OCI-LY1 (cell line): ENCODE measurements at regions not wholly inside any gene's neighbourhood (a gene's known extent, or its start where the extent isn't known, plus 50 kb on each side); places are given as distances from the start of the nearest gene placed in this dataset.

Experiments
- H2AFZ ChIP-seq: fragments of 200-600 bp; sonication (generic), shearing (Covaris generic); 2 replicates; pipeline ENCODE4 v1.6.0; 2014; ENCODE audit warnings: antibody characterized with exemption, mild to moderate bottlenecking, low read length
- H3F3A ChIP-seq: fragments of 200-600 bp; sonication (generic), shearing (Covaris generic); 2 replicates; pipeline ENCODE4 v1.6.0; 2014; ENCODE audit warnings: mild to moderate bottlenecking, antibody characterized with exemption, low read length, moderate library complexity; ENCODE audit not compliant: insufficient read depth
- H3K27ac ChIP-seq: fragments of 200-600 bp; sonication (generic); 2 replicates; pipeline ENCODE4 v1.5.1; 2014; ENCODE audit warnings: low read length, mixed run types, mild to moderate bottlenecking, low read depth; ENCODE audit not compliant: poor library complexity, severe bottlenecking
- H3K27me3 ChIP-seq: fragments of 200-600 bp; sonication (generic); 2 replicates; pipeline ENCODE4 v1.6.0; 2014; ENCODE audit warnings: antibody characterized with exemption, mild to moderate bottlenecking, low read length, moderate library complexity; ENCODE audit not compliant: insufficient read depth
- H3K36me3 ChIP-seq: fragments of 200-600 bp; sonication (generic); 2 replicates; pipeline ENCODE4 v1.6.1; 2014; ENCODE audit warnings: mild to moderate bottlenecking, antibody characterized with exemption, low read length, moderate library complexity, mixed read lengths; ENCODE audit not compliant: insufficient read depth
- H3K4me1 ChIP-seq: fragments of 200-600 bp; sonication (generic); 2 replicates; pipeline ENCODE4 v1.5.1; 2014; ENCODE audit warnings: mild to moderate bottlenecking, low read length, moderate library complexity; ENCODE audit not compliant: insufficient read depth, severe bottlenecking
- H3K4me2 ChIP-seq: fragments of 200-600 bp; sonication (generic), shearing (Covaris generic); 2 replicates; pipeline ENCODE4 v1.6.1; 2014; ENCODE audit warnings: low read length
- H3K4me3 ChIP-seq: fragments of 200-600 bp; sonication (generic); 2 replicates; pipeline ENCODE4 v1.5.1; 2014; ENCODE audit warnings: low read length, low read depth, mild to moderate bottlenecking, mixed read lengths; ENCODE audit not compliant: poor library complexity, severe bottlenecking
- H3K79me2 ChIP-seq: fragments of 200-600 bp; shearing (Covaris generic); 2 replicates; pipeline ENCODE4 v1.6.1; 2016; ENCODE audit warnings: mixed run types, low read length, mixed read lengths; ENCODE audit not compliant: insufficient read depth
- H3K9ac ChIP-seq: fragments of 200-600 bp; sonication (generic), shearing (Covaris generic); 2 replicates; pipeline ENCODE4 v1.6.1; 2014; ENCODE audit warnings: mild to moderate bottlenecking, low read length, mixed read lengths
- H3K9me2 ChIP-seq: fragments of 200-600 bp; sonication (generic), shearing (Covaris generic); 2 replicates; pipeline ENCODE4 v1.6.1; 2014; ENCODE audit warnings: low read depth, mild to moderate bottlenecking, low read length, mixed read lengths
- H3K9me3 ChIP-seq: fragments of 200-600 bp; shearing (Covaris generic); 2 replicates; pipeline ENCODE4 v1.6.1; 2014; ENCODE audit warnings: low read length, mixed read lengths
- H4K20me1 ChIP-seq: fragments of 200-600 bp; sonication (generic), shearing (Covaris generic); 2 replicates; pipeline ENCODE4 v1.6.0; 2016; ENCODE audit warnings: mild to moderate bottlenecking, low read length; ENCODE audit not compliant: insufficient read depth
- CTCF ChIP-seq: fragments of 200-600 bp; sonication (generic), shearing (Covaris generic); IDR thresholded peaks from 2 replicates; pipeline ENCODE4 v1.5.1; 2017; ENCODE audit warnings: mild to moderate bottlenecking, antibody characterized with exemption, low read length, moderate library complexity, mixed read lengths
- EZH2 ChIP-seq: fragments of 200-600 bp; sonication (generic), shearing (Covaris generic); IDR thresholded peaks from 2 replicates; pipeline ENCODE4 v1.8.0; 2017; ENCODE audit warnings: borderline replicate concordance, mixed run types, mild to moderate bottlenecking, antibody characterized with exemption, low read length, moderate library complexity, mixed read lengths

DNA sequence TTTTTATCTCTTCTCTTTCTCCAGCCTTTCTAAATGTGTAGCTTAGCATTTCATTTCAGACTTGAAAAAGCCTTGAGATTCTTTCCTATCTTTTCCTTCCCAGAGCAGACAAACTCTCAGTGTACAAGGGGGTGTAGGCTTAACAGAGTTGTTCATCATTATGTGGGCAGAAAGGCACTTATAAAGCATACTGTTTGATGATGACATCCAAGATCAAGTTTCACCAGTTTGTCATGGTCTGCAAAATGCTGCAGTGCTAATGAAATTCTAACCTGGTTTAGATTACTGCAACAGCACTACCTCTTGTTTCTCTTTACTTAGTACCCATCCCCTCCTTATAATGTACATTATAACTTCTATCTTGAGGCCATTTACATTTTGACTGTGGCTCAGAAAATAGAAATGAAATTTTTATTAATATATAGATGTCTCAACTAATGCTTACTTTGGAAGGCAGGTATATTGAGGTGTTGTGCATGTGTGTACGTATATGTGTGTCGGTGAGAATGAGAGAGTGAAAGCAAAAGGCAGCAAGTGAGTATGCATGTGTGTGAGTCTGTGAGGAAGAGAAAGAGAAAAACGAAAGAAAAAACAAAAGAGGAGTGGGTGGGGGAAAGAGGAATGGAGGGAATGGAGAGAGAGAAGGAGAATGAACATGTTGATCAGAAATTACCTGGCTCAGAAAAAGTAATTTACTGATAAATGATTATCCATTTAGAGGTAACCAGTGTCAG, 1043.6 kb downstream of the TUSC7 start:
- Histone ChIP-seq H2AFZ (no peak overlapping the region), H3K4me2 (no peak overlapping the region), H3K36me3 (no peaks in the 10 kb centered on the region), H3K27me3 (no peaks in the 10 kb centered on the region), H3K9me3 (no peaks in the 10 kb centered on the region), H3F3A (no peaks in the 10 kb centered on the region), H3K79me2 (no peaks in the 10 kb centered on the region), H3K9me2 (no peaks in the 10 kb centered on the region), H3K9ac (no peak overlapping the region), H3K4me3 (no peak overlapping the region), H4K20me1 (no peaks in the 10 kb centered on the region), H3K27ac (no peak overlapping the region), H3K4me1 (no peaks in the 10 kb centered on the region)
- TF ChIP-seq CTCF (no peak), EZH2 (no peak)

DNA sequence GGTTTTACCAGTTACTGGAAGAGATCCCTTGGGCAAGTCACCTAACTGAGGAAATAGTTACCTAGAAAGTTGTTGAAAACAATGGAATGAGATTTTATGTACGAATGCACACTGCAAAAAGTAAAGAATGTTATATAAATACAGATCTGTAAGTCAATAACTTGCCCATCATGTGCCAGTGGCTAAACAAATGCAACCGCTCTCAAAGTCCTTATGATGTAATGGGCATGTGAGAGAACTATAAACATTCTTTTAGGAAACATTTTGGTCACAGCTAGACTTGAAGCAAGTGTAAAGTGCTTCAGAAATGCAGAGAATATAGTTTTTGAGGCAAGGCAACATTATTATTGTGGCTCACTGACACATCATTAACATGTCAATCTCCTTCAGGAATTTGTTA, 1044.5 kb downstream of the TUSC7 start:
- Histone ChIP-seq H3K79me2 (no peaks in the 10 kb centered on the region), H3K4me1 (no peaks in the 10 kb centered on the region), H2AFZ (no peak overlapping the region), H4K20me1 (no peaks in the 10 kb centered on the region), H3K27ac (no peak overlapping the region), H3F3A (no peaks in the 10 kb centered on the region), H3K9me3 (no peaks in the 10 kb centered on the region), H3K36me3 (no peaks in the 10 kb centered on the region), H3K9me2 (no peaks in the 10 kb centered on the region), H3K4me2 (no peak overlapping the region), H3K27me3 (no peaks in the 10 kb centered on the region), H3K9ac (no peak overlapping the region), H3K4me3 (no peak overlapping the region)
- TF ChIP-seq EZH2: no peak
- TF ChIP-seq CTCF: no peak

DNA sequence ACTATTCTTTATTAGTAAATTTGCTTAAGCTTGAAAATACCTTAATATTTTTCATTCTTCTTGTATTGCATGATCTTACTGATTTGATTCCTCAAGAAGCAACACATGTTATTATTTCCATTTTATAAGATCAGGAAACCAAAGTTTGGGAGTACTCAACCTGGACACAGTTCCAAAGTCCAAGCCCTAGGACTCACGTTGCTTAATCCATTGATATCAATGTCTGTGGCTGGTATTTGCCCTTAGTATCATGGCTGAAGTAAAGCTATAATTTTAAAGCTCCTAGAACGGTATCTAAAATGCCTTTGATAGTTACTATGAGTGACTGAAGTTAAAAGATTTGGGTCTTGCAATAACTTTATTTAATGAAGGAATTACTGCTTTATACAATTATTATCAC, 1045.3 kb downstream of the TUSC7 start:
- no peak for TF ChIP-seq EZH2
- no peak for TF ChIP-seq CTCF

More for the DNA sequence above, 1045.3 kb downstream of the TUSC7 start:
- H2AFZ ChIP-seq: no peak overlapping the region
- H3K9me3 ChIP-seq: no peaks in the 10 kb centered on the region
- no peak overlapping the region for H3K27ac ChIP-seq
- H3F3A ChIP-seq: no peaks in the 10 kb centered on the region
- H4K20me1 ChIP-seq: no peaks in the 10 kb centered on the region
- H3K9me2 ChIP-seq: no peaks in the 10 kb centered on the region
- no peak overlapping the region for H3K4me3 ChIP-seq
- no peak overlapping the region for H3K9ac ChIP-seq
- no peaks in the 10 kb centered on the region for H3K79me2 ChIP-seq
- H3K4me2 ChIP-seq: no peak overlapping the region
- H3K4me1 ChIP-seq: no peaks in the 10 kb centered on the region
- H3K36me3 ChIP-seq: no peaks in the 10 kb centered on the region
- no peaks in the 10 kb centered on the region for H3K27me3 ChIP-seq
